GM12872 (cell line): ENCODE measurements at regions not wholly inside any gene's neighbourhood (a gene's known extent, or its start where the extent isn't known, plus 50 kb on each side); places are given as distances from the start of the nearest gene placed in this dataset.

Experiments used
- CTCF ChIP-seq: IDR thresholded peaks from 3 replicates; pipeline ENCODE4 v1.5.1; 2011; ENCODE audit warnings: low read depth, mild to moderate bottlenecking, low read length, moderate library complexity; ENCODE audit not compliant: insufficient read depth

GRCh38 chr21:18550361-18550760 lies 146.8 kb upstream of the TMPRSS15 start:
- no peak for TF ChIP-seq CTCF

- no peak for TF ChIP-seq CTCF
Measured at GRCh38 chr21:18553786-18554185, 150.2 kb upstream of the TMPRSS15 start.

- TF ChIP-seq CTCF, result no peak
Measured at GRCh38 chr21:18588001-18588662, 184.5 kb upstream of the TMPRSS15 start.

GRCh38 chr21:18601146-18601545 lies 197.6 kb upstream of the TMPRSS15 start:
- no peak for TF ChIP-seq CTCF

GRCh38 chr21:18602711-18603110 lies 199.1 kb upstream of the TMPRSS15 start:
- no peak for TF ChIP-seq CTCF

- TF ChIP-seq CTCF, result no peak
Measured at GRCh38 chr21:18603261-18603660, 199.7 kb upstream of the TMPRSS15 start.

- TF ChIP-seq CTCF, result no peak
Measured at GRCh38 chr21:18603980-18604379, 200.4 kb upstream of the TMPRSS15 start.

- no peak for TF ChIP-seq CTCF
Measured at GRCh38 chr21:18608226-18608625, 204.6 kb upstream of the TMPRSS15 start.
